ENCODE measurements at regions not wholly inside any gene's neighbourhood (a gene's known extent, or its start where the extent isn't known, plus 50 kb on each side); places are given as distances from the start of the nearest gene placed in this dataset.

- no peak for TF ChIP-seq REST (IDR thresholded peaks at IDR 0.05; ENCODE audit: low read depth)
- TF ChIP-seq ZBTB7A (IDR thresholded peaks at IDR 0.05; ENCODE audit: low read depth), result no peak
- no peak for TF ChIP-seq RAD21 (IDR thresholded peaks at IDR 0.05; ENCODE audit: low read depth)
- TF ChIP-seq USF1 (IDR thresholded peaks at IDR 0.05), result no peak
- no peak for TF ChIP-seq NFIC (IDR thresholded peaks at IDR 0.05)
- TF ChIP-seq CREB1 (IDR thresholded peaks at IDR 0.05; ENCODE audit: low read depth), result no peak
- no peak for TF ChIP-seq EP300 (IDR thresholded peaks at IDR 0.05; ENCODE audit: borderline replicate concordance)
- TF ChIP-seq EGR1 (IDR thresholded peaks at IDR 0.05), result no peak
- TF ChIP-seq TCF12 (IDR thresholded peaks at IDR 0.05; ENCODE audit: low read depth), result no peak
- TF ChIP-seq MAX (IDR thresholded peaks at IDR 0.05), result no peak
Measured at GRCh38 chr2:113809076-113809736, 52.8 kb upstream of the SLC35F5 start.

GRCh38 chr2:113807721-113808120 is 51.3 kb upstream of the SLC35F5 start:
- TF ChIP-seq MAX (IDR thresholded peaks at IDR 0.05) (no peak), USF1 (IDR thresholded peaks at IDR 0.05) (no peak), ZBTB7A (IDR thresholded peaks at IDR 0.05; ENCODE audit: low read depth) (no peak), TAF1 (IDR thresholded peaks at IDR 0.05; ENCODE audit: low read depth) (no peak), CEBPB (IDR thresholded peaks at IDR 0.05) (no peak), TEAD4 (IDR thresholded peaks at IDR 0.05) (no peak), NFIC (IDR thresholded peaks at IDR 0.05) (no peak), YY1 (IDR thresholded peaks at IDR 0.05; ENCODE audit: low read depth) (no peak), EP300 (IDR thresholded peaks at IDR 0.05; ENCODE audit: borderline replicate concordance) (no peak), REST (IDR thresholded peaks at IDR 0.05; ENCODE audit: low read depth) (no peak), RAD21 (IDR thresholded peaks at IDR 0.05; ENCODE audit: low read depth) (no peak), CREB1 (IDR thresholded peaks at IDR 0.05; ENCODE audit: low read depth) (no peak), FOXM1 (IDR thresholded peaks at IDR 0.05; ENCODE audit: borderline replicate concordance, low read depth) (no peak), TCF12 (IDR thresholded peaks at IDR 0.05; ENCODE audit: low read depth) (no peak)

GRCh38 chr2:113806217-113806913 is 49.9 kb upstream of the SLC35F5 start:
- TF ChIP-seq CREB1 (IDR thresholded peaks at IDR 0.05; ENCODE audit: low read depth) (no peak), NFIC (IDR thresholded peaks at IDR 0.05) (no peak), FOXM1 (IDR thresholded peaks at IDR 0.05; ENCODE audit: borderline replicate concordance, low read depth) (no peak), YY1 (IDR thresholded peaks at IDR 0.05; ENCODE audit: low read depth) (no peak), EP300 (IDR thresholded peaks at IDR 0.05; ENCODE audit: borderline replicate concordance) (no peak), RAD21 (IDR thresholded peaks at IDR 0.05; ENCODE audit: low read depth) (no peak), USF1 (IDR thresholded peaks at IDR 0.05) (no peak), ZBTB7A (IDR thresholded peaks at IDR 0.05; ENCODE audit: low read depth) (no peak), REST (IDR thresholded peaks at IDR 0.05; ENCODE audit: low read depth) (no peak), EGR1 (IDR thresholded peaks at IDR 0.05) (no peak), MAX (IDR thresholded peaks at IDR 0.05) (no peak), CEBPB (IDR thresholded peaks at IDR 0.05) (no peak), TAF1 (IDR thresholded peaks at IDR 0.05; ENCODE audit: low read depth) (no peak), TCF12 (IDR thresholded peaks at IDR 0.05; ENCODE audit: low read depth) (no peak), TEAD4 (IDR thresholded peaks at IDR 0.05) (no peak)
